Gastroesophageal sphincter (tissue), 3 donors: ENCODE measurements at regions not wholly inside any gene's neighbourhood (a gene's known extent, or its start where the extent isn't known, plus 50 kb on each side); places are given as distances from the start of the nearest gene placed in this dataset.

Experiments
- EP300 ChIP-seq: sonication (generic); formaldehyde crosslinking; IDR thresholded peaks from one replicate; pipeline ENCODE4 v1.6.1; 2017; ENCODE audit warnings: antibody characterized with exemption, mild to moderate bottlenecking
- TF ChIP-seq, protein P1 (sequence below), 4 experiments: fragments of 200-600 bp in 2 of 4; fragments of 450-650 bp in 2 of 4; sonication (generic) in 1 of 4; IDR thresholded peaks; one replicate each; pipeline ENCODE4 v1.5.1; 2017 to 2019; ENCODE audit warnings: antibody characterized with exemption in 4 of 4, mild to moderate bottlenecking in 2 of 4, moderate library complexity in 2 of 4

DNA sequence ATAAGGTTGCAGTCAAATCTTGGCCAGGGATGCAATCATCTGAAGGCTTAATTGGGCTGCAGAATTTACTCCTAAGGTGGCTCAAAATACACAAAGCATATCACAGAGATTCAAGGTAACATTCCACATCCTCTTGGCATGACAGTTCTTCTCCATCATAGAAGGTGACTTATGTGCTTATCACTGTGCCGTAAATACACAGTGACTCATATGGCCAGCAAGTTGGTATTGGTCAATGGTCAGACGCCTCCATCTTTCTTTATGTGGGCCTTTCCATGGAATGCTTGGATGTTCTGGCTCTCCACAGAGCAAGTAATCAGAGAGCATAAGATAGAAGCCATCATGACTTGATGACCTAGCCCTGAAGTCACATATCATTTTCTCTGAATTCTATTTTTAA lies 168.8 kb upstream of the ST8SIA2 start:
- TF ChIP-seq, protein P1, sequence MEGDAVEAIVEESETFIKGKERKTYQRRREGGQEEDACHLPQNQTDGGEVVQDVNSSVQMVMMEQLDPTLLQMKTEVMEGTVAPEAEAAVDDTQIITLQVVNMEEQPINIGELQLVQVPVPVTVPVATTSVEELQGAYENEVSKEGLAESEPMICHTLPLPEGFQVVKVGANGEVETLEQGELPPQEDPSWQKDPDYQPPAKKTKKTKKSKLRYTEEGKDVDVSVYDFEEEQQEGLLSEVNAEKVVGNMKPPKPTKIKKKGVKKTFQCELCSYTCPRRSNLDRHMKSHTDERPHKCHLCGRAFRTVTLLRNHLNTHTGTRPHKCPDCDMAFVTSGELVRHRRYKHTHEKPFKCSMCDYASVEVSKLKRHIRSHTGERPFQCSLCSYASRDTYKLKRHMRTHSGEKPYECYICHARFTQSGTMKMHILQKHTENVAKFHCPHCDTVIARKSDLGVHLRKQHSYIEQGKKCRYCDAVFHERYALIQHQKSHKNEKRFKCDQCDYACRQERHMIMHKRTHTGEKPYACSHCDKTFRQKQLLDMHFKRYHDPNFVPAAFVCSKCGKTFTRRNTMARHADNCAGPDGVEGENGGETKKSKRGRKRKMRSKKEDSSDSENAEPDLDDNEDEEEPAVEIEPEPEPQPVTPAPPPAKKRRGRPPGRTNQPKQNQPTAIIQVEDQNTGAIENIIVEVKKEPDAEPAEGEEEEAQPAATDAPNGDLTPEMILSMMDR (IDR thresholded peaks at IDR 0.05), result no peak
- TF ChIP-seq EP300, result no peak
